B cell (primary cell): ENCODE measurements at regions not wholly inside any gene's neighbourhood (a gene's known extent, or its start where the extent isn't known, plus 50 kb on each side); places are given as distances from the start of the nearest gene placed in this dataset.

Experiments
- ATAC-seq: fragments of 200-7000 bp; cut with Tn5 transposase; one replicate; pipeline ENCODE4 v1.10.0; 2021; ENCODE audit warnings: low read depth, mild to moderate bottlenecking, moderate number of reproducible peaks, moderate library complexity
- CTCF ChIA-PET: fragments of 350-600 bp; sonication (Branson Sonifier 250); formaldehyde crosslinking; loops from one replicate; lab custom pipeline; 2021; ENCODE audit warnings: antibody characterized with exemption, inconsistent platforms; lab: Charles Lee
- POLR2A ChIA-PET: fragments of 350-600 bp; sonication (Branson Sonifier 250); formaldehyde crosslinking; loops from one replicate; lab custom pipeline; 2021; ENCODE audit warnings: antibody characterized with exemption; lab: Charles Lee
- DNase-seq: peaks from one replicate; pipeline ENCODE4 v3.0.0; 2013
- H2AFZ ChIP-seq: 2 replicates; pipeline ENCODE4 v1.6.1; 2012; ENCODE audit warnings: mild to moderate bottlenecking, low read depth, low read length; ENCODE audit not compliant: insufficient read depth, poor library complexity, severe bottlenecking
- H3K27ac ChIP-seq, 2 donors: 1 replicate in 1 of 2; 2 replicates in 1 of 2; pipeline ENCODE4 v1.5.1; 2012 to 2013; ENCODE audit warnings: low read length in 2 of 2, mild to moderate bottlenecking in 2 of 2, moderate library complexity in 1 of 2
- H3K27me3 ChIP-seq, 4 experiments: fragments of 200-600 bp in 1 of 4; sonication (generic) in 1 of 4; replicated peaks in 1 of 4; 1 replicate in 2 of 4; 2 replicates in 2 of 4; pipeline versions ENCODE4 v1.6.1 to v1.7.0; 2013 to 2016; ENCODE audit warnings: low read length in 3 of 4, mild to moderate bottlenecking in 2 of 4, mixed read lengths in 1 of 4, moderate library complexity in 1 of 4; ENCODE audit not compliant: insufficient read depth in 4 of 4, control insufficient read depth in 3 of 4; ENCODE audit errors: control extremely low read depth in 1 of 4
- H3K36me3 ChIP-seq, 2 experiments: replicated peaks in 1 of 2; 1 replicate in 1 of 2; 2 replicates in 1 of 2; pipeline versions ENCODE4 v1.6.1 to v1.7.1; 2013; ENCODE audit warnings: low read length in 1 of 2; ENCODE audit not compliant: insufficient read depth in 2 of 2, control insufficient read depth in 1 of 2; ENCODE audit errors: control extremely low read depth in 1 of 2, extremely low read depth in 1 of 2
- H3K4me1 ChIP-seq, 2 donors: fragments of 200-600 bp in 1 of 2; sonication (generic) in 1 of 2; 1 replicate in 1 of 2; 2 replicates in 1 of 2; pipeline versions ENCODE4 v1.5.1 to v1.6.1; 2013 to 2017; ENCODE audit warnings: low read length in 2 of 2; ENCODE audit not compliant: control insufficient read depth in 2 of 2, insufficient read depth in 2 of 2
- H3K4me2 ChIP-seq: replicated peaks from 2 replicates; pipeline ENCODE3; 2012; ENCODE audit warnings: mild to moderate bottlenecking, low read depth, low read length; ENCODE audit not compliant: poor library complexity, severe bottlenecking
- H3K4me3 ChIP-seq, 5 experiments: fragments of 200-600 bp in 1 of 5; sonication (generic) in 1 of 5; 1 replicate in 3 of 5; 2 replicates in 2 of 5; pipeline versions ENCODE4 v1.5.1 to v1.7.0; 2011 to 2016; ENCODE audit warnings: low read length in 4 of 5, mild to moderate bottlenecking in 4 of 5, low read depth in 2 of 5, control low read depth in 1 of 5, moderate library complexity in 1 of 5; ENCODE audit not compliant: insufficient read depth in 1 of 5; ENCODE audit errors: control extremely low read depth in 1 of 5, extremely low read depth in 1 of 5
- H3K79me2 ChIP-seq: fragments of 200-600 bp; sonication (generic); one replicate; pipeline ENCODE4 v1.6.0; 2016; ENCODE audit warnings: low read length; ENCODE audit not compliant: control insufficient read depth, insufficient read depth
- H3K9ac ChIP-seq: fragments of 200-600 bp; sonication (generic); 2 replicates; pipeline ENCODE4 v1.6.1; 2017; ENCODE audit warnings: mild to moderate bottlenecking, low read length, moderate library complexity
- H3K9me3 ChIP-seq, 3 donors: one replicate each; pipeline versions ENCODE4 v1.6.1 to v1.7.1; 2013; ENCODE audit warnings: low read length in 2 of 3; ENCODE audit not compliant: control insufficient read depth in 2 of 3, insufficient read depth in 1 of 3; ENCODE audit errors: control extremely low read depth in 1 of 3
- H4K20me1 ChIP-seq: 2 replicates; pipeline ENCODE4 v1.6.0; 2012; ENCODE audit warnings: mild to moderate bottlenecking, low read length; ENCODE audit not compliant: insufficient read depth, control insufficient read depth, poor library complexity, severe bottlenecking
- H3K27ac Mint-ChIP-seq: one replicate; pipeline ENCODE4 v1.8.0; 2021; ENCODE audit warnings: mixed read lengths
- H3K27me3 Mint-ChIP-seq: one replicate; pipeline ENCODE4 v1.8.0; 2021; ENCODE audit warnings: mixed read lengths
- H3K4me1 Mint-ChIP-seq: one replicate; pipeline ENCODE4 v1.8.0; 2021; ENCODE audit warnings: mixed read lengths
- H3K4me3 Mint-ChIP-seq: one replicate; pipeline ENCODE4 v1.8.0; 2021; ENCODE audit warnings: mixed read lengths
- H3K9me3 Mint-ChIP-seq: one replicate; pipeline ENCODE4 v1.8.0; 2022; ENCODE audit warnings: mixed read lengths; ENCODE audit not compliant: insufficient read depth
- CTCF ChIP-seq: fragments of 200-600 bp; IDR thresholded peaks from one replicate; pipeline ENCODE4 v1.8.0; 2022; ENCODE audit warnings: antibody characterized with exemption, mild to moderate bottlenecking
- EZH2 ChIP-seq: IDR thresholded peaks from 2 replicates; pipeline ENCODE4 v1.6.1; 2012; ENCODE audit warnings: borderline replicate concordance, low read depth, mild to moderate bottlenecking, moderate library complexity, low read length; ENCODE audit not compliant: insufficient read depth, poor library complexity, severe bottlenecking
- WGBS: methylation state at CpG from one replicate; pipeline ENCODE4 v1.1.5; 2013; ENCODE audit warnings: missing lambda C conversion rate; ENCODE audit not compliant: insufficient coverage; 5-methylcytosine and 5-hydroxymethylcytosine counted together
- intact Hi-C: fragments of 100-400 bp; cut with micrococcal nuclease; formaldehyde crosslinking; loops from one replicate; pipeline ENCODE4 v1.10.0; 2022

- intact Hi-C loops, result no loop called here
Observed at GRCh38 chr1:38279148-38279547, 232.6 kb upstream of the POU3F1 start.

GRCh38 chr1:38277646-38278045 lies 231.1 kb upstream of the POU3F1 start:
- peaks cover 3 to 16% (median 12%) of the 10 kb centered on the region in 3 donors for H3K9me3 ChIP-seq
- peaks cover 12% of the 10 kb centered on the region for H3K9me3 Mint-ChIP-seq
- TF ChIP-seq EZH2 (no peak), CTCF (no peak)
- no peaks in the 10 kb centered on the region for H3K36me3 ChIP-seq
- H3K4me2 ChIP-seq, result no peak overlapping the region
- ChIA-PET POLR2A (no interaction called here), CTCF (no interaction called here)
- no peak for ATAC-seq
- H3K27me3 Mint-ChIP-seq, result peaks cover 29% of the 10 kb centered on the region
- H4K20me1 ChIP-seq, result no peaks in the 10 kb centered on the region
- H3K4me3 Mint-ChIP-seq, result no peak overlapping the region
- H3K27ac Mint-ChIP-seq, result no peak overlapping the region
- no peak for DNase-seq
- no peak overlapping the region for H3K9ac ChIP-seq
- no peaks in the 10 kb centered on the region for H3K4me1 ChIP-seq
- no peak overlapping the region for H3K4me3 ChIP-seq
- no peak overlapping the region for H2AFZ ChIP-seq
- H3K27me3 ChIP-seq, result peaks cover 0 to 19% (median 0%) of the 10 kb centered on the region in 4 experiments
- intact Hi-C loops, result no loop called here
- H3K4me1 Mint-ChIP-seq, result no peaks in the 10 kb centered on the region
- H3K27ac ChIP-seq, result no peak overlapping the region
- no CpG with 5 or more reads among the region's 2 CpGs for WGBS
- H3K79me2 ChIP-seq, result no peaks in the 10 kb centered on the region

More at GRCh38 chr1:38279148-38279547, 232.6 kb upstream of the POU3F1 start:
- Histone ChIP-seq H3K27me3 (peaks cover 0 to 24% (median 0%) of the 10 kb centered on the region in 4 experiments), H3K79me2 (no peaks in the 10 kb centered on the region), H3K36me3 (no peaks in the 10 kb centered on the region), H2AFZ (no peak overlapping the region), H3K4me2 (no peak overlapping the region), H3K9me3 (peaks cover 3 to 16% (median 12%) of the 10 kb centered on the region in 3 donors), H3K9ac (no peak overlapping the region), H3K4me3 (no peak overlapping the region), H3K4me1 (no peaks in the 10 kb centered on the region), H4K20me1 (no peaks in the 10 kb centered on the region), H3K27ac (no peak overlapping the region)
- ATAC-seq (no peak), DNase-seq (no peak)
- ChIA-PET CTCF (no interaction called here), POLR2A (no interaction called here)
- TF ChIP-seq CTCF (no peak), EZH2 (no peak)
- Mint-ChIP-seq H3K27ac (no peak overlapping the region), H3K27me3 (peaks cover 34% of the 10 kb centered on the region), H3K9me3 (peaks cover 12% of the 10 kb centered on the region), H3K4me3 (no peak overlapping the region), H3K4me1 (no peaks in the 10 kb centered on the region)
